GM06990 (cell line): ENCODE measurements at regions not wholly inside any gene's neighbourhood (a gene's known extent, or its start where the extent isn't known, plus 50 kb on each side); places are given as distances from the start of the nearest gene placed in this dataset.
A peak's percentile ranks its signal among the peaks of the same experiment; 100 is the strongest.
"Not testable (repeated sequence)": the region's sequence is repeated elsewhere in the genome, so short reads cannot be mapped to it uniquely, and the experiment has no call there.

Experiments used
- DNase-seq: peaks from one replicate; pipeline ENCODE4 v3.0.0-alpha.2; 2011; ENCODE audit not compliant: insufficient read length; ENCODE audit errors: extremely low read depth
- H3K27me3 ChIP-seq: replicated peaks from 2 replicates; pipeline ENCODE4 v1.6.0; 2011; ENCODE audit warnings: low read length; ENCODE audit not compliant: control insufficient read depth, insufficient read depth
- H3K36me3 ChIP-seq: 2 replicates; pipeline ENCODE4 v1.5.1; 2011; ENCODE audit warnings: low read length; ENCODE audit not compliant: control insufficient read depth, insufficient read depth
- H3K4me3 ChIP-seq: replicated peaks from 2 replicates; pipeline ENCODE4 v1.5.1; 2011; ENCODE audit warnings: low read depth, mild to moderate bottlenecking, control low read depth, low read length
- TF ChIP-seq, protein P1 (sequence below): IDR thresholded peaks from 2 replicates; pipeline ENCODE4 v1.5.1; 2011; ENCODE audit warnings: low read length, control low read depth, mild to moderate bottlenecking, inconsistent platforms; ENCODE audit not compliant: insufficient read depth, poor library complexity, severe bottlenecking

DNA sequence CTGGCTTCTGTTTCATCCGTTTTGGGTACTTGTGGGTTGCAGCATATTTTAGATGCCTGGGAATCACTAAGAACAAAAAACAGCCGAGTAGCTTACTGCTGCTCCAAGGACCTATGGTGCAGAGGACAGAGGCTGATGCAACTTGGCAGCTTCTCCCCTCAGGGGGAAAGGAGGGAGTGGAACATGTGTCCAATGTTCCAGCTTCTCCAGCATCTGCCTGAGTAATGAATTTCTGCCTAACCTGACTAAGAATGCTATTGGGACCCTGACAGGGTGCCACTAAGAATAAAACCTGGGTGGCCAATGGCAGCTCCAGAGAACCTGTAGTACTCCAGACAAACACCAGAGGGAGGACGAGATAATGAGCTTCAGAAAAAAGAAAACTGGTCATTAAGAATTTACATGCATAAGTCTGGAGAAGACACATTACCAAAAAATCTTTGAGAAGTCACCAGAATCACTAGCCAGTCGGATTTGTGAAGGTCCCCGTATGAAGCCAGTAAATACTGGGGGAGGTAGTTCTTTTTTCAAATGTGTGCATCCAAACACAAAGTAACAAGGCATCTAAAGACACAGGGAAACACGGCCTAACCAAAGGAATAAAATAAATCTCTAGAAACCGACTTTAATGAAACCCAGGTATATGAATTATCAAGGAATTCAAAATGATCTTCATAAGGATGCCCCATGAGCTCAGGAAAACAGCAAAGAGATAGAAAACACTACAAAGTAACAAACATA lies 293.5 kb downstream of the HINT1 start:
- H3K27me3 ChIP-seq: no peaks in the 10 kb centered on the region
- TF ChIP-seq, protein P1, sequence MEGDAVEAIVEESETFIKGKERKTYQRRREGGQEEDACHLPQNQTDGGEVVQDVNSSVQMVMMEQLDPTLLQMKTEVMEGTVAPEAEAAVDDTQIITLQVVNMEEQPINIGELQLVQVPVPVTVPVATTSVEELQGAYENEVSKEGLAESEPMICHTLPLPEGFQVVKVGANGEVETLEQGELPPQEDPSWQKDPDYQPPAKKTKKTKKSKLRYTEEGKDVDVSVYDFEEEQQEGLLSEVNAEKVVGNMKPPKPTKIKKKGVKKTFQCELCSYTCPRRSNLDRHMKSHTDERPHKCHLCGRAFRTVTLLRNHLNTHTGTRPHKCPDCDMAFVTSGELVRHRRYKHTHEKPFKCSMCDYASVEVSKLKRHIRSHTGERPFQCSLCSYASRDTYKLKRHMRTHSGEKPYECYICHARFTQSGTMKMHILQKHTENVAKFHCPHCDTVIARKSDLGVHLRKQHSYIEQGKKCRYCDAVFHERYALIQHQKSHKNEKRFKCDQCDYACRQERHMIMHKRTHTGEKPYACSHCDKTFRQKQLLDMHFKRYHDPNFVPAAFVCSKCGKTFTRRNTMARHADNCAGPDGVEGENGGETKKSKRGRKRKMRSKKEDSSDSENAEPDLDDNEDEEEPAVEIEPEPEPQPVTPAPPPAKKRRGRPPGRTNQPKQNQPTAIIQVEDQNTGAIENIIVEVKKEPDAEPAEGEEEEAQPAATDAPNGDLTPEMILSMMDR: peak; percentile 76
- H3K36me3 ChIP-seq: no peaks in the 10 kb centered on the region
- no peak overlapping the region for H3K4me3 ChIP-seq
- no peak for DNase-seq

DNA sequence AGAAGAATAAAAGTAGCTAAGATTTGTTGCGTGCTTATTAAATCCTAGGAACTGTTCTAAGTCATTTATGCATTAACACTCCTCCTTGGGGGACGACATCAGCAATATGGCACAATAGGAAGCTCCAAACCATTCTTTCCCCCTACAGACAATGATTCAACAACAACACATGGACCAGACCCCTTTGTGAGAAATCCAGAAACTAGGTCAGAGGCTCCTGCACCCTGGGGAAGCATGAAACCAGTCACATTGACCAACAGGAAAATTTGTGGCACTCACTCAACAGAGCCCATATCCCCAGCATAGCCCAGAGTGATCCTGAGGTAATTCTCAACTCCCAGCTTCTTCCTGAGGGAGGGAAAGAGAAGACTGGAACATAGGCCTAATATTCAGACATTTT lies 294.4 kb downstream of the HINT1 start:
- no peak for DNase-seq
- Histone ChIP-seq H3K27me3 (no peaks in the 10 kb centered on the region), H3K36me3 (no peaks in the 10 kb centered on the region), H3K4me3 (no peak overlapping the region)
- TF ChIP-seq, protein P1: no peak

DNA sequence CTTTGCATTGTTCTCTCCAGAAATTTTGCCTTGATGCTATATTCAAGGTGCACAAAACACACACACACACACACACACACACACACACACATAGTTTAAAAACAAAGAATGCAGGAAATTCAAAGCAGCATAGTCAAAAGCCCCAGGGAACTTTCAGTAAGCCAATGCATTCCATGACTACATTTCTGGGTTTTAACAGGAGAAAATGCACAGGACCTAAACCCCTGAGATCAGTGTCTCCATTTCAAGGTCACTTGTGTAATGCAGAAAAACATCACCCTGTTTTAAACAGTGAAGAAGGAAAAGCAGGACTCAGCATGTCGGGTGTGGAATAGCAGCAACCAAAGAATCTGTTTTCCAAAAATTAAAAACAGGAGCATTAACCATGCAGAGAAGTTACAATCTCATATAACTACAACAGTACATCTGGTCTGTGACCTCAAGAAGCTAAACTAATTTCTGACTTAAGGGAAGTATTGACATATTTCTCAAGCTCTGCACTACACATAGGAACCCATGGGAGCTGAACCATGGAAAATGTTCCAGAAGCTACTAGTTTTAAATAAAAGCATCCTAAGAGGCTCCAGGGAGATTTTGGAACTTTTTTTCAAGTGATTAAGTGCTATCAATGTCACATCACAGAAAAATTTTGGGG lies 296.7 kb downstream of the HINT1 start:
- DNase-seq: no peak
- no peak overlapping the region for H3K4me3 ChIP-seq
- TF ChIP-seq, protein P1: no peak

DNA sequence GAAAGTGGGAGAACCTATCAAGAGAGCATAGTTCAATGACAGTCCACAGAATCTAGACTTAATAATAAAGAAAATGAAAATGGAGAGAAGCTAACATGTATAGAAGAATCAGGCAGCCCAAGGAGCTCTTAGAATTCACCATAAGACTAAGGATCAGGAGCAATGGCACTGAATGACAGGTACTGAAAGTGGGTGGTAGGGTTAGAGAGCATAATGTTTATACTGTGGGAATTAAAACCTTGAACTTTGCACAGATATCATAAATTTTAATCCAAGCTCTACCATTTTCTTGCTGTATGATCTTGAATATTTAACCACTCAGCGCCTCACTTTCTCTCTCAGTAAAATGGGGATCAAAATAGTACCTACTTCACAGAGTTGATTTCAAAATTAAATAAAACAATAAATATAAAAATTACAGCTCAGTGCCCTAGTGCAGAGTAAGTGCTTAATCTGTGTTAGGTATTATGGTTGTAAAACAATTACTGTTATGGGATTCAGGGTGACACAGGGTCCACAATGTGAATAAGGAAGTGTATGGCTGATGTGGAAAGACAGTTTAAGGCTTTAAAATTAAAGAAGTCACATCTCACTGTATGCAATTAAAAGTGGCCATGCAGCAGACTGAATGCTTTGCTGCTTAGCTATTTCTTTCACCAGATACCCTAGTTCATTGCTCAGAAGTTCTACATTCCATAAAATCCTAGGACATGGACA lies 319.8 kb downstream of the HINT1 start:
- DNase-seq: no peak
- no peak overlapping the region for H3K4me3 ChIP-seq
- H3K36me3 ChIP-seq: no peaks in the 10 kb centered on the region
- TF ChIP-seq, protein P1: no peak
- no peaks in the 10 kb centered on the region for H3K27me3 ChIP-seq

More for the DNA sequence above, 296.7 kb downstream of the HINT1 start:
- Histone ChIP-seq H3K36me3 (no peaks in the 10 kb centered on the region), H3K27me3 (no peaks in the 10 kb centered on the region)

DNA sequence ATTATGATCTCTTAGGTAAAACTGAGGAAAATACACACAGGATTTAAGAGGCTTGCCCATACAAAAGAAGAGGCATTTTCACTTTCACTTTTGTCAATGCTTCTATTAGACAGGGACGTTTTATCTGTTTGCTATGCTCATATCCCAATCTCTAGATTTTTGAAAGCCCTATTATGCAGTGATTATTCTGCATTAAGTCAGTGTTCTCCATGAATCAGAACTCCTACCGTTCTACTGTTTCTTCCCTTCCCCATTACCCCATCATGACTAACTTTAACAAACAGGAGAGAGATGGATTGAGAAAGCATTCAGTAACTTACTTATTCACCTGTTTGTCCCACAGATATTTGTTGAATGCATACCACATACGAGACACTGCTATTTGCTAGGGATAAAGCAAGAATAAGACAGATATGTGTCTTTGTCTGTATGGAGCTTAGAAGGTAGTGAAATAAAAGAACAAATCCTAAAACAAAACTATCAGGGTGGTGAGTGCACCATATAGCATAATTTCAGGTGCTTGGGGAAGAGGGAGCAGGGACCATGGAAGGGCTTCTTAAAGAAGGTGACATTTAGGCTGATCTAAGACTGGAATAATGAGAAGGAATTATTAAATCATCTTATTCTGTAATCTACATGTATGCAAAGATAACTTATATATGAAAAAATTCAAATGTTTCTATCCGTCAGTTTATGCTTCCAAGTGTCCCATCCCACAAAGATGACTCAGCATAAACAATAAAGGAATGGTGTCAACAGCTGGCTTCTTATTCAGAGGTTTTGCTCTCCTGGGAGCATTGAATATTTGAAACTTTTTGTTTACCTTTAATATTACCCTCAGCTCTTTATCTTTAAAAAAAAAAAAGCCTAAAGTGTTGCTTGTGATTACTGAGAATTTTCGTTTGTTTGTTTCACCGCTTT lies 328.1 kb downstream of the HINT1 start:
- Histone ChIP-seq H3K36me3 (no peaks in the 10 kb centered on the region), H3K4me3 (peak overlapping the region; percentile 50), H3K27me3 (no peaks in the 10 kb centered on the region)
- DNase-seq: peak; percentile 2
- TF ChIP-seq, protein P1: no peak

DNA sequence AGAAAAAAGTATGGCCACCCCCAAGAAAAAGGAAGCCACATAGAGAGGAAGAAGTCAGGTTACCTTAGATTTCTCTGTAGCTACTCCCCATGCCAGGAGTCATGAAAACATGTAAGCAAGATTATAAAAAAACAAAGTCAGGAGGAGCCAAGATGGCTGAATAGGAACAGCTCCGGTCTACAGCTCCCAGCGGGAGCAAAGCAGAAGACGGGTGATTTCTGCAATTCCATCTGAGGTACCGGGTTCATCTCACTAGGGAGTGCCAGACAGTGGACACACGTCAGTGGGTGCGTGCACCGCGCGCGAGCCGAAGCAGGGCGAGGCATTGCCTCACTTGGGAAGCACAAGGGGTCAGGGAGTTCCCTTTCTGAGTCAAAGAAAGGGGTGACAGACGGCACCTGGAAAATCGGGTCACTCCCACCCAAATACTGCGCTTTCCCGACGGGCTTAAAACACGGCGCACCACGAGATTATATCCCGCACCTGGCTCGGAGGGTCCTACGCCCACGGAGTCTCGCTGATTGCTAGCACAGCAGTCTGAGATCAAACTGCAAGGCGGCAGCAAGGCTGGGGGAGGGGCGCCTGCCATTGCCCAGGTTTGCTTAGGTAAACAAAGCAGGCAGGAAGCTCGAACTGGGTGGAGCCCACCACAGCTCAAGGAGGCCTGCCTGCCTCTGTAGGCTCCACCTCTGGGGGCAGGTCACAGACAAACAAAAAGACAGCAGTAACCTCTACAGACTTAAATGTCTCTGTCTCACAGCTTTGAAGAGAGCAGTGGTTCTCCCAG lies 347.3 kb downstream of the HINT1 start:
- not testable (repeated sequence) for H3K36me3 ChIP-seq, H3K4me3 ChIP-seq, DNase-seq, H3K27me3 ChIP-seq
